Adrenal gland (tissue), 9 donors: ENCODE measurements at regions not wholly inside any gene's neighbourhood (a gene's known extent, or its start where the extent isn't known, plus 50 kb on each side); places are given as distances from the start of the nearest gene placed in this dataset.
A peak's percentile ranks its signal among the peaks of the same experiment; 100 is the strongest.

Experiments
- DNase-seq, 7 donors: peaks; one replicate each; pipeline ENCODE4 v3.0.0-alpha.2; 2019 to 2020
- H3K27ac ChIP-seq, 5 donors: fragments of 200-600 bp; sonication (generic) in 4 of 5; 1 replicate in 3 of 5; 2 replicates in 2 of 5; pipeline versions ENCODE4 v1.5.1 to v1.8.0; 2016 to 2020; ENCODE audit warnings: mild to moderate bottlenecking in 1 of 5
- H3K27me3 ChIP-seq: fragments of 200-600 bp; 2 replicates; pipeline ENCODE4 v1.8.0; 2021
- H3K36me3 ChIP-seq, 2 donors: fragments of 200-600 bp; replicated peaks in 1 of 2; 1 replicate in 1 of 2; 2 replicates in 1 of 2; pipeline versions ENCODE4 v1.5.1 to v1.8.0; 2018 to 2022
- H3K4me1 ChIP-seq, 2 donors: fragments of 200-600 bp; replicated peaks in 1 of 2; 1 replicate in 1 of 2; 2 replicates in 1 of 2; pipeline versions ENCODE4 v1.5.1 to v1.8.0; 2018 to 2021
- H3K4me3 ChIP-seq, 4 donors: fragments of 200-600 bp; sonication (generic) in 3 of 4; one replicate each; pipeline ENCODE4 v1.5.1; 2016 to 2018
- H3K9me3 ChIP-seq, 3 donors: fragments of 200-600 bp; sonication (generic) in 1 of 3; replicated peaks in 1 of 3; 1 replicate in 2 of 3; 2 replicates in 1 of 3; pipeline versions ENCODE4 v1.5.1 to v1.8.0; 2016 to 2021
- POLR2A ChIP-seq, 2 donors: fragments of 450-650 bp; IDR thresholded peaks; one replicate each; pipeline ENCODE4 v1.6.1; 2017; ENCODE audit warnings: antibody characterized with exemption in 2 of 2, mild to moderate bottlenecking in 2 of 2, moderate library complexity in 1 of 2
- WGBS, 4 donors: extraction: QIAGEN DNeasy Blood & Tissue Kit in 2 of 4; methylation state at CpG; one replicate each; pipeline versions ENCODE4 v1.1.5 to v1.1.7; 2013 to 2017; 5-methylcytosine and 5-hydroxymethylcytosine counted together
- intact Hi-C, 2 donors: fragments of 100-400 bp; cut with DNase I; formaldehyde crosslinking; loops; one replicate each; pipeline versions ENCODE4 v1.14.1 to v1.15.0; 2022 to 2023
- TF ChIP-seq, protein P1 (sequence below), 6 experiments: fragments of 450-650 bp in 4 of 6; fragments of 200-600 bp in 2 of 6; sonication (generic) in 1 of 6; IDR thresholded peaks; 1 replicate in 5 of 6; 2 replicates in 1 of 6; pipeline versions ENCODE4 v1.5.1 to v1.8.0; 2016 to 2021; ENCODE audit warnings: antibody characterized with exemption in 6 of 6, mild to moderate bottlenecking in 2 of 6, moderate library complexity in 1 of 6
- donor health status: healthy with polysubstance abuse.
- donor health status: Bipolar disorder and iron deficiency.
- donor health status: DM: yes; HTN: yes; CAD: no.
- donor health status: DM: no; HTN: no; CAD: no.
- donor health status: DM: no; HTN: no; CAD: no.

DNA sequence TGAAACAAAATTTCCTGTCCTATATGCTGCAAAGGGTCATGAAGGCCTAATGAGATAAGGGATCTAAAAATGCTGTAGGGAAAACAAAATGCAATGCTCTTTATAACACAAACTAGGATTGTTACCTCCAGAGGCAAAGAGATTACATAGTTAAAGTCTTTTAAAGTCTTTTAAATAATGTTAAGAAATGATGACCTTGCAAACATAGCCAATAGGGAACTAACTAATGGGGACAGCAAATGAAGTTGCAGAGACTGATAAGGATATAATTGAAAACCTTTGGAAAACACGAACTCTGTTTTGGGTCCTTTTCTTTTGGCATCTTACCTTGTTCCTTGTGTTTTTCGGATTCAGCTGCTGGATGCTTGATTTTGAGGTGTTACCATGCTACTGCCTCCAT is 485.9 kb downstream of the KCNA4 start:
- Histone ChIP-seq H3K4me1 (no peaks in the 10 kb centered on the region), H3K27me3 (no peaks in the 10 kb centered on the region), H3K36me3 (no peaks in the 10 kb centered on the region), H3K9me3 (peaks cover 0 to 7% (median 0%) of the 10 kb centered on the region in 3 donors), H3K27ac (no peak overlapping the region), H3K4me3 (no peak overlapping the region)
- 36 to 55% (median 44%) methylated on average over 2 of the region's 2 CpGs for WGBS, 4 donors
- DNase-seq, result no peak
- no peak for TF ChIP-seq POLR2A (IDR thresholded peaks at IDR 0.05)
- TF ChIP-seq, protein P1, sequence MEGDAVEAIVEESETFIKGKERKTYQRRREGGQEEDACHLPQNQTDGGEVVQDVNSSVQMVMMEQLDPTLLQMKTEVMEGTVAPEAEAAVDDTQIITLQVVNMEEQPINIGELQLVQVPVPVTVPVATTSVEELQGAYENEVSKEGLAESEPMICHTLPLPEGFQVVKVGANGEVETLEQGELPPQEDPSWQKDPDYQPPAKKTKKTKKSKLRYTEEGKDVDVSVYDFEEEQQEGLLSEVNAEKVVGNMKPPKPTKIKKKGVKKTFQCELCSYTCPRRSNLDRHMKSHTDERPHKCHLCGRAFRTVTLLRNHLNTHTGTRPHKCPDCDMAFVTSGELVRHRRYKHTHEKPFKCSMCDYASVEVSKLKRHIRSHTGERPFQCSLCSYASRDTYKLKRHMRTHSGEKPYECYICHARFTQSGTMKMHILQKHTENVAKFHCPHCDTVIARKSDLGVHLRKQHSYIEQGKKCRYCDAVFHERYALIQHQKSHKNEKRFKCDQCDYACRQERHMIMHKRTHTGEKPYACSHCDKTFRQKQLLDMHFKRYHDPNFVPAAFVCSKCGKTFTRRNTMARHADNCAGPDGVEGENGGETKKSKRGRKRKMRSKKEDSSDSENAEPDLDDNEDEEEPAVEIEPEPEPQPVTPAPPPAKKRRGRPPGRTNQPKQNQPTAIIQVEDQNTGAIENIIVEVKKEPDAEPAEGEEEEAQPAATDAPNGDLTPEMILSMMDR (IDR thresholded peaks at IDR 0.05), result no peak
- intact Hi-C loops, result no loop called here

DNA sequence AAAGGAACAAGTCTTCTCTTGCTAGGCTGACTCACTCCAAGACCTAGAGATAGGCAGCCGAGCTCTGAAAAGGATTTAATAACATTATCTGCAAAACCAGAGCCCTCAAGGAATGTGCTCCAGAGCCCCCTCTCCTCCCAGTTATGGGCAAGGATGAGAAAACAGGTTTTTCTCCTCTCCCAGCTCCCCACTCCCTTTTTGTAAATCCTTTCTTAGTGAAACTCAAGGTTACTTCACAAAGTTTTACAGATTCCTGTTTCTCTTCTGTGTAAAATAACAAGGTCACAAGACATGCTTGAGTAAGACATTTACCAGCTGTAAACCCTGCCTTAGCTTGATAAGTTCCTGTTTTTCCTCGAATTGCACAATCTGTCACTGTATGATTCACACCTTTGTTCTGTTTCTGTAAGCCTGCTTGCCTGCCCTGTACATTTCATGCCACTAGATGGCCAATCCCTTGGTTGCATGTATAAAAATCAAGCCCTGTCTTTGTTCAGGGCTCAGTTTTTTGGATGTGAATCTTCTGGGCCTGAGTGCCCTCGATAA is 489.4 kb downstream of the KCNA4 start:
- Histone ChIP-seq H3K36me3 (no peaks in the 10 kb centered on the region), H3K27ac (peak overlapping the region in 3 of 5 donors; percentile 46 to 74 (median 52)), H3K27me3 (no peaks in the 10 kb centered on the region), H3K4me1 (no peaks in the 10 kb centered on the region), H3K9me3 (peaks cover 0 to 7% (median 0%) of the 10 kb centered on the region in 3 donors), H3K4me3 (no peak overlapping the region)
- WGBS, 4 donors, result 29 to 45% (median 39%) methylated on average over 3 of the region's 3 CpGs
- no peak for TF ChIP-seq POLR2A (IDR thresholded peaks at IDR 0.05)
- TF ChIP-seq, protein P1 (IDR thresholded peaks at IDR 0.05), result peak; percentile 15 to 65 (median 40)
- peak in 6 of 7 donors; percentile 23 to 71 (median 49) for DNase-seq
- intact Hi-C loops, result no loop called here

DNA sequence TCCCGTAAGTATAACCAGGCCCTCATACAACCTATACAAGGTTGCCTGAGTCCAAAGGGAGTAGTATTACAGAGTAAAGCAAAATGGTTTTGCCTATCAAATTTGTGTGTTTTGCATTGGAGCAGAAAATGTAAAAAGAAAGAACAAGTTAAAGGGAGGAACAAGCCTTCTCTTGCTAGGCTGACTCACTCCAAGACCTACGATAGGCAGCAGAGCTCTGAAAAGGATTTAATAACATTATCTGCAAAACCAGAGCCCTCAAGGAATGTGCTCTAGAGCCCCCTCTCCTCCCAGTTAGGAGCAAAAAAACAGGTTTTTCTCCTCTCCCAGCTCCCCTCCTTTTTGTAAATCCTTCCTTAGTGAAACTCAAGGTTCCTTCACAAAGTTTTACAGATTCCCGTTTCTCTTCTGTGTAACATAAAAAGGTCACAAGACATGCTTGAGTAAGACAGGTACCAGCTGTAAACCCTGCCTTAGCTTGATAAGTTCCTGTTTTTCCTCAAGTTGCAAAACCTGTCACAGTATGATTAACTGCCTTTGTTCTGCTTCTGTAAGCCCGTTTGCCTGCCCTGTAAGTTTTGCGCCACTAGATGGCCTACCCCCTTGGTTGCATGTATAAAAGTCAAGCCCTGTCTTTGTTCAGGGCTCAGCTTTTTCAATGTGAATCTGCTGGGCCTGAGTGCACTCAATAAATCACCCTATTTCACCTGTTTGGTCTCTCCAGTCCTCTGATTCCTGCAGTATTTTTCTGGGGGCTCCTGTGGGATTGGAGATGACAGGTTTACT is 498.2 kb downstream of the KCNA4 start:
- TF ChIP-seq, protein P1 (IDR thresholded peaks at IDR 0.05), result no peak
- no peak for TF ChIP-seq POLR2A (IDR thresholded peaks at IDR 0.05)
- Histone ChIP-seq H3K4me1 (peaks cover 6 to 8% of the 10 kb centered on the region in 2 donors), H3K36me3 (no peaks in the 10 kb centered on the region), H3K27me3 (no peaks in the 10 kb centered on the region), H3K9me3 (no peaks in the 10 kb centered on the region), H3K4me3 (no peak overlapping the region), H3K27ac (no peak overlapping the region)
- no peak for DNase-seq
- WGBS, 4 donors, result 55 to 68% (median 63%) methylated on average over 5 of the region's 5 CpGs
- intact Hi-C loops, result no loop called here

DNA sequence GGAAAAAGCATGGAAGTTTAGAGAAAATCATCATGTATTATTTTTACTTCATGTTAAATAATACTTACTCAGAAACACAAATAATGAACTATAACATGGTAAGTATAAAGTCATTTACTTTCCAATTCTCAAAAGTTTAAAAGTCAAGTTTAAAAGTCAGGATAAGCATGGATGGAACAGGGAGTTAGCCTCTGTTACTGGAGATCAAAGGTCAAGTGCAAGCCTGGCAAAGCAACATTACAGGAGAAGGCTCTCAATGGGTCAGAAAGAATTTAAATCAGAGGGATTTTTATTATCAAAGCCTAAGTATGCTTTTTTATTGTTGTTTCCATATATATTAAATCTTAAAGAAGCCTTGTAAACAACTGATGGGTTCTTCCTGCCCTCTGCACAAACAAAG is 505.4 kb downstream of the KCNA4 start:
- no peak overlapping the region for H3K4me3 ChIP-seq
- no peaks in the 10 kb centered on the region for H3K9me3 ChIP-seq
- no peaks in the 10 kb centered on the region for H3K27me3 ChIP-seq
- no peak for DNase-seq
- H3K36me3 ChIP-seq, result no peaks in the 10 kb centered on the region
- TF ChIP-seq POLR2A (IDR thresholded peaks at IDR 0.05), result no peak
- TF ChIP-seq, protein P1 (IDR thresholded peaks at IDR 0.05), result no peak
- no peak overlapping the region for H3K27ac ChIP-seq
- H3K4me1 ChIP-seq, result peaks cover 8 to 10% of the 10 kb centered on the region in 2 donors
- intact Hi-C loops, result no loop called here
